ENCODE measurements at regions not wholly inside any gene's neighbourhood (a gene's known extent, or its start where the extent isn't known, plus 50 kb on each side); places are given as distances from the start of the nearest gene placed in this dataset.

DNA sequence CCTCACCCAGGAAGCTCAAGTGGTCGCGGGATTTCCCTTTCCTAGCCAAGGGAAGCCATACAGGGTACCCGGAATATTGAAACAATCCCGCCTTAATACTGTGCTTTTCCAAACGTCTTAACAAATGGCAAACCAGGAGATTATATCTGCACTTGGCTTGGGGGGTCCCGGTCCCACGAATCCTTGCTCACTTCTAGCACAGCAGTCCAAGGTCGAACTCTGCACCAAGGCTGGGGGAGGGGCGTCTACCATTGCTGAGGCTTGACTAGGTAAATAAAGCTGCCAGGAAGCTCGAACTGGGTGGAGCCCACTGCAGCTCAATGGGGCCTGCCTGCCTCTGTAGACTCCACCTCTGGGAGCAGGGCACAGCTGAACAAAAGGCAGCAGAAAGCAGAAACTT, 1644.8 kb downstream of the PCDH9 start:
- WGBS (ENCODE audit: insufficient coverage, insufficient replicate concordance, low lambda C conversion rate, missing lambda C conversion rate): 23% methylated on average over 10 of the region's 10 CpGs
- H3K27ac ChIP-seq (ENCODE audit: control insufficient read depth, insufficient read depth): no peak overlapping the region
- DNase-seq (ENCODE audit: low read depth, low spot score) (no peak), ATAC-seq (no peak), FAIRE-seq (no peak)
- TF ChIP-seq POU2F2 (IDR thresholded peaks at IDR 0.05; ENCODE audit: borderline replicate concordance, low read depth, low read length): no peak
- no peaks in the 10 kb centered on the region for H3K36me3 ChIP-seq (ENCODE audit: control insufficient read depth in 2 of 2, insufficient read depth in 2 of 2, low read length in 1 of 2)
- intact Hi-C loops (cut with micrococcal nuclease; ENCODE audit: unreplicated experiment): no loop called here
- no peaks in the 10 kb centered on the region for H4K20me1 ChIP-seq (ENCODE audit: control insufficient read depth, insufficient read depth)
- in situ Hi-C loops (cut with MboI): no loop called here
- no peak overlapping the region for H3K9ac ChIP-seq (ENCODE audit: control insufficient read depth, insufficient read depth, low read length)
- H2AFZ ChIP-seq (ENCODE audit: control insufficient read depth, low read depth, low read length): no peak overlapping the region
- ChIA-PET POLR2A (no interaction called here), RAD21 (ENCODE audit: unreplicated experiment) (no interaction called here), SMC1A (ENCODE audit: uncharacterized antibody, unreplicated experiment) (interaction anchor here (1.2 to 1.4 kb wide), 2 partner anchors 9 to 10 kb away, joined by 4 to 6 read pairs; no protein-coding TSS in a partner anchor), CTCF (no interaction called here)
- no peaks in the 10 kb centered on the region for H3K79me2 ChIP-seq (ENCODE audit: control insufficient read depth, insufficient read depth, low read length)
- no peaks in the 10 kb centered on the region for H3K4me1 ChIP-seq (ENCODE audit: control insufficient read depth, insufficient read depth, low read length)
- no peaks in the 10 kb centered on the region for H3K9me3 ChIP-seq (replicated peaks; ENCODE audit: control insufficient read depth, insufficient read depth, low read length)
- no peaks in the 10 kb centered on the region for H3K27me3 ChIP-seq (replicated peaks in 1 of 2; ENCODE audit: control insufficient read depth in 2 of 2, insufficient read depth in 2 of 2, low read length in 1 of 2)
- no peak overlapping the region for H3K4me2 ChIP-seq (ENCODE audit: control insufficient read depth, insufficient read depth)
- H3K4me3 ChIP-seq: no peak overlapping the region
- no TSS peak for BruUV-seq (replicated peaks)

DNA sequence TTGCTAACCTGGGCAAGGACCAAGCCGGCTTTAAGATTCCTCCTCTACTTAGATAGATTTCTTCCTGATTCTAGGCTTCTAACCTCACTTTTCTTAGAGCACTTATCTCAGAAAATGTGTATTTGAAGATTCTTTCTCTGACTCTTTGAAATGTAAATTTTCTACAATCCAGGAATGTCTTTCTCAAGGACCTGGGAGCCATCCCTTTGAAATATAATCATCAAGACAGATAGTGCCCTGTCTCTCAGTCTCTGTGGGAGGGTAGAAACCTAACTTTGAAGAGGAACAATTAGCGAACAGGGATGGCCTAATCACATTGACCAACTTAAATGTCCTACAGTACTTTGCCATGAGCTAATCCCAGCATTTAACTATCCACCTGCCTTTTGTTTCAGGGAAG, 1646.0 kb downstream of the PCDH9 start:
- Histone ChIP-seq H3K9me3 (replicated peaks; ENCODE audit: control insufficient read depth, insufficient read depth, low read length) (no peaks in the 10 kb centered on the region), H3K4me3 (no peak overlapping the region), H3K27ac (ENCODE audit: control insufficient read depth, insufficient read depth) (no peak overlapping the region), H2AFZ (ENCODE audit: control insufficient read depth, low read depth, low read length) (no peak overlapping the region), H3K9ac (ENCODE audit: control insufficient read depth, insufficient read depth, low read length) (no peak overlapping the region), H3K27me3 (replicated peaks in 1 of 2; ENCODE audit: control insufficient read depth in 2 of 2, insufficient read depth in 2 of 2, low read length in 1 of 2) (no peaks in the 10 kb centered on the region), H4K20me1 (ENCODE audit: control insufficient read depth, insufficient read depth) (no peaks in the 10 kb centered on the region), H3K79me2 (ENCODE audit: control insufficient read depth, insufficient read depth, low read length) (no peaks in the 10 kb centered on the region), H3K36me3 (ENCODE audit: control insufficient read depth in 2 of 2, insufficient read depth in 2 of 2, low read length in 1 of 2) (no peaks in the 10 kb centered on the region), H3K4me2 (ENCODE audit: control insufficient read depth, insufficient read depth) (no peak overlapping the region), H3K4me1 (ENCODE audit: control insufficient read depth, insufficient read depth, low read length) (no peaks in the 10 kb centered on the region)
- BruUV-seq (replicated peaks): no TSS peak
- no peak for DNase-seq (ENCODE audit: low read depth, low spot score)
- ChIA-PET SMC1A (ENCODE audit: uncharacterized antibody, unreplicated experiment) (interaction anchor here (0.6 to 1.0 kb wide), 2 partner anchors 16 to 309 kb away, joined by 3 read pairs; no protein-coding TSS in a partner anchor), POLR2A (no interaction called here), CTCF (interaction anchor here (1.2 kb wide), 1 partner anchor 54 kb away, joined by 4 read pairs; no protein-coding TSS in a partner anchor), RAD21 (ENCODE audit: unreplicated experiment) (interaction anchor here (0.6 kb wide), 1 partner anchor 129 kb away, joined by 3 read pairs; no protein-coding TSS in a partner anchor)
- intact Hi-C loops (cut with micrococcal nuclease; ENCODE audit: unreplicated experiment) (no loop called here), in situ Hi-C loops (cut with MboI) (no loop called here)
- no peak for TF ChIP-seq JUND (IDR thresholded peaks at IDR 0.05; ENCODE audit: low read depth, low read length)
- no peak for FAIRE-seq
- no peak for ATAC-seq
- 23% methylated on average over 2 of the region's 2 CpGs for WGBS (ENCODE audit: insufficient coverage, insufficient replicate concordance, low lambda C conversion rate, missing lambda C conversion rate)
